HL-60 (cell line): ENCODE measurements at regions not wholly inside any gene's neighbourhood (a gene's known extent, or its start where the extent isn't known, plus 50 kb on each side); places are given as distances from the start of the nearest gene placed in this dataset.

ENCODE experiments used
- POLR2AphosphoS5 ChIP-seq: IDR thresholded peaks from 2 replicates; pipeline ENCODE4 v1.6.1; 2012; ENCODE audit warnings: low read depth
- TF ChIP-seq, protein P1 (sequence below): IDR thresholded peaks from one replicate; pipeline ENCODE4 v1.5.1; 2011; ENCODE audit warnings: low read length, control low read depth, inconsistent platforms; ENCODE audit not compliant: insufficient read depth
- TF ChIP-seq, protein P2 (sequence below): IDR thresholded peaks from 2 replicates; pipeline ENCODE4 v1.6.1; 2012; ENCODE audit warnings: low read depth; ENCODE audit not compliant: insufficient replicate concordance

DNA sequence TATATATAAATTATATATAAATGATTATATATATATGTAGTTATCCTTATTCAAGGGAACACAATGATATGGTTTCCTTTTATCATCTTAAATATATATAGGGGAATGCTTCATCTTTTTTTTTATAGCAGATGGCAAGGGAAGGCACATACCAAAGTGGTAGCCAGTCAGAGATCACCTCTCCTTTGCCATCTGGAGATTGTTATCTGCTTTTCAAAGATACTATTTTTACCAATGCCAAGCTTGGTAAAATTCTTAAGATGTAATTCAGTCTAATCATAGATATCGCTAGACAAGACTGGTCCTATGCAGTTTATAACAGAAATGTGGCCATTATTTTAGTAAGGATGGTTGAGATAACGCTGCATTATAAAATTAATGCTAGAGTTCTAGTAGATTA is 64.7 kb upstream of the DSEL start:
- TF ChIP-seq, protein P1, sequence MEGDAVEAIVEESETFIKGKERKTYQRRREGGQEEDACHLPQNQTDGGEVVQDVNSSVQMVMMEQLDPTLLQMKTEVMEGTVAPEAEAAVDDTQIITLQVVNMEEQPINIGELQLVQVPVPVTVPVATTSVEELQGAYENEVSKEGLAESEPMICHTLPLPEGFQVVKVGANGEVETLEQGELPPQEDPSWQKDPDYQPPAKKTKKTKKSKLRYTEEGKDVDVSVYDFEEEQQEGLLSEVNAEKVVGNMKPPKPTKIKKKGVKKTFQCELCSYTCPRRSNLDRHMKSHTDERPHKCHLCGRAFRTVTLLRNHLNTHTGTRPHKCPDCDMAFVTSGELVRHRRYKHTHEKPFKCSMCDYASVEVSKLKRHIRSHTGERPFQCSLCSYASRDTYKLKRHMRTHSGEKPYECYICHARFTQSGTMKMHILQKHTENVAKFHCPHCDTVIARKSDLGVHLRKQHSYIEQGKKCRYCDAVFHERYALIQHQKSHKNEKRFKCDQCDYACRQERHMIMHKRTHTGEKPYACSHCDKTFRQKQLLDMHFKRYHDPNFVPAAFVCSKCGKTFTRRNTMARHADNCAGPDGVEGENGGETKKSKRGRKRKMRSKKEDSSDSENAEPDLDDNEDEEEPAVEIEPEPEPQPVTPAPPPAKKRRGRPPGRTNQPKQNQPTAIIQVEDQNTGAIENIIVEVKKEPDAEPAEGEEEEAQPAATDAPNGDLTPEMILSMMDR = no peak
- TF ChIP-seq POLR2AphosphoS5 = no peak
- TF ChIP-seq, protein P2, sequence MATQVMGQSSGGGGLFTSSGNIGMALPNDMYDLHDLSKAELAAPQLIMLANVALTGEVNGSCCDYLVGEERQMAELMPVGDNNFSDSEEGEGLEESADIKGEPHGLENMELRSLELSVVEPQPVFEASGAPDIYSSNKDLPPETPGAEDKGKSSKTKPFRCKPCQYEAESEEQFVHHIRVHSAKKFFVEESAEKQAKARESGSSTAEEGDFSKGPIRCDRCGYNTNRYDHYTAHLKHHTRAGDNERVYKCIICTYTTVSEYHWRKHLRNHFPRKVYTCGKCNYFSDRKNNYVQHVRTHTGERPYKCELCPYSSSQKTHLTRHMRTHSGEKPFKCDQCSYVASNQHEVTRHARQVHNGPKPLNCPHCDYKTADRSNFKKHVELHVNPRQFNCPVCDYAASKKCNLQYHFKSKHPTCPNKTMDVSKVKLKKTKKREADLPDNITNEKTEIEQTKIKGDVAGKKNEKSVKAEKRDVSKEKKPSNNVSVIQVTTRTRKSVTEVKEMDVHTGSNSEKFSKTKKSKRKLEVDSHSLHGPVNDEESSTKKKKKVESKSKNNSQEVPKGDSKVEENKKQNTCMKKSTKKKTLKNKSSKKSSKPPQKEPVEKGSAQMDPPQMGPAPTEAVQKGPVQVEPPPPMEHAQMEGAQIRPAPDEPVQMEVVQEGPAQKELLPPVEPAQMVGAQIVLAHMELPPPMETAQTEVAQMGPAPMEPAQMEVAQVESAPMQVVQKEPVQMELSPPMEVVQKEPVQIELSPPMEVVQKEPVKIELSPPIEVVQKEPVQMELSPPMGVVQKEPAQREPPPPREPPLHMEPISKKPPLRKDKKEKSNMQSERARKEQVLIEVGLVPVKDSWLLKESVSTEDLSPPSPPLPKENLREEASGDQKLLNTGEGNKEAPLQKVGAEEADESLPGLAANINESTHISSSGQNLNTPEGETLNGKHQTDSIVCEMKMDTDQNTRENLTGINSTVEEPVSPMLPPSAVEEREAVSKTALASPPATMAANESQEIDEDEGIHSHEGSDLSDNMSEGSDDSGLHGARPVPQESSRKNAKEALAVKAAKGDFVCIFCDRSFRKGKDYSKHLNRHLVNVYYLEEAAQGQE = no peak
